ENCODE measurements at regions not wholly inside any gene's neighbourhood (a gene's known extent, or its start where the extent isn't known, plus 50 kb on each side); places are given as distances from the start of the nearest gene placed in this dataset.

- Histone ChIP-seq H3K14ac (ENCODE audit: insufficient read length) (no peak overlapping the region), H4K5ac (ENCODE audit: insufficient read length, low read depth, low read length) (no peak overlapping the region), H3K27me3 (replicated peaks in 1 of 4; ENCODE audit: control insufficient read depth in 3 of 4, extremely low read depth in 1 of 4, insufficient read depth in 3 of 4, low read length in 3 of 4) (no peaks in the 10 kb centered on the region), H4K20me1 (replicated peaks in 1 of 2; ENCODE audit: control insufficient read depth in 1 of 2, insufficient read depth in 2 of 2, low read length in 2 of 2) (no peaks in the 10 kb centered on the region), H2BK120ac (replicated peaks; ENCODE audit: low read depth, low read length) (no peak overlapping the region), H3K4ac (replicated peaks; ENCODE audit: insufficient read length, low read depth, low read length) (no peak overlapping the region), H3K18ac (ENCODE audit: extremely low read depth, low read length) (no peak overlapping the region), H3K79me2 (ENCODE audit: control insufficient read depth in 1 of 2, insufficient read depth in 2 of 2, low read length in 2 of 2) (no peaks in the 10 kb centered on the region), H2BK5ac (ENCODE audit: low read depth, low read length) (no peak overlapping the region), H3K36me3 (ENCODE audit: control insufficient read depth in 2 of 4, insufficient read depth in 4 of 4, low read length in 3 of 4) (no peaks in the 10 kb centered on the region), H3K4me1 (replicated peaks in 1 of 4; ENCODE audit: control insufficient read depth in 3 of 4, insufficient read depth in 4 of 4, low read length in 3 of 4) (no peaks in the 10 kb centered on the region; a peak in 1 of 7 replicates), H2BK20ac (ENCODE audit: low read length) (no peak overlapping the region), H3K23me2 (ENCODE audit: low read depth, low read length) (no peaks in the 10 kb centered on the region), H3K9me3 (ENCODE audit: insufficient read depth in 2 of 2, low read depth in 1 of 2, low read length in 1 of 2) (peaks cover 7 to 10% of the 10 kb centered on the region in 2 experiments), H3K27ac (ENCODE audit: low read depth, low read length) (no peak overlapping the region), H2AFZ (ENCODE audit: low read length) (no peak overlapping the region), H2AK5ac (ENCODE audit: low read depth, low read length) (no peak overlapping the region), H3K4me2 (ENCODE audit: insufficient read depth in 1 of 2, low read depth in 2 of 2, low read length in 2 of 2) (no peak overlapping the region), H4K91ac (replicated peaks; ENCODE audit: insufficient read length, low read length) (no peak overlapping the region), H3K23ac (ENCODE audit: insufficient read length) (no peak overlapping the region), H3K56ac (replicated peaks; ENCODE audit: insufficient read length, low read depth, low read length) (no peak overlapping the region), H3K4me3 (ENCODE audit: extremely low read depth in 1 of 4, insufficient read depth in 2 of 4, low read depth in 3 of 4, low read length in 4 of 4) (no peak overlapping the region), H4K8ac (ENCODE audit: extremely low read depth, insufficient read depth, low read length) (no peak overlapping the region), H2BK15ac (ENCODE audit: low read length) (no peak overlapping the region), H2BK12ac (ENCODE audit: low read depth, low read length) (no peak overlapping the region), H3K79me1 (ENCODE audit: low read depth, low read length) (no peaks in the 10 kb centered on the region), H3K9ac (replicated peaks in 1 of 4; ENCODE audit: extremely low read depth in 1 of 4, low read depth in 3 of 4, low read length in 3 of 4) (no peak overlapping the region)
- POLR2A ChIA-PET (ENCODE audit: partially characterized antibody): no interaction called here
- FAIRE-seq: no peak
- CTCF ChIA-PET (ENCODE audit: partially characterized antibody): interaction anchor here (1.2 kb wide), 1 partner anchor 12 kb away, joined by 3 read pairs; no protein-coding TSS in a partner anchor
- DNase-seq (ENCODE audit: low read depth in 1 of 2, low spot score in 2 of 2): no peak
- WGBS, 2 experiments (ENCODE audit: extremely low coverage in 1 of 2, insufficient coverage in 1 of 2, insufficient read length in 1 of 2, insufficient replicate concordance in 2 of 2, low coverage in 1 of 2, low lambda C conversion rate in 2 of 2, missing lambda C conversion rate in 1 of 2): 89% methylated on average over 4 of the region's 4 CpGs; no CpG with 5 or more reads in 1 of the 2 experiments
- TF ChIP-seq SP1 (IDR thresholded peaks at IDR 0.05; ENCODE audit: low read depth, low read length): no peak
- TF ChIP-seq SP2 (IDR thresholded peaks at IDR 0.05; ENCODE audit: low read length): no peak
- TF ChIP-seq ATF3 (IDR thresholded peaks at IDR 0.05; ENCODE audit: insufficient read depth, low read depth, low read length): no peak
These were observed 125.2 kb upstream of the RFLNA start for GRCh38 chr12:124169577-124170284.
